HK-2 (cell line): ENCODE measurements at regions not wholly inside any gene's neighbourhood (a gene's known extent, or its start where the extent isn't known, plus 50 kb on each side); places are given as distances from the start of the nearest gene placed in this dataset.
"Not testable (repeated sequence)": the region's sequence is repeated elsewhere in the genome, so short reads cannot be mapped to it uniquely, and the experiment has no call there.

Experiments used
- DNase-seq: peaks from one replicate; pipeline ENCODE4 v3.0.0-alpha.2; 2018; ENCODE audit not compliant: unreplicated experiment

- no peak for DNase-seq
These were observed 144.0 kb upstream of the PALMD start for GRCh38 chr1:99501871-99502270.

GRCh38 chr1:99502400-99502799 is 143.5 kb upstream of the PALMD start:
- DNase-seq, result no peak

- no peak for DNase-seq
These were observed 142.6 kb upstream of the PALMD start for GRCh38 chr1:99503276-99503747.

- DNase-seq, result no peak
These were observed 141.6 kb upstream of the PALMD start for GRCh38 chr1:99504287-99504686.

- no peak for DNase-seq
These were observed 139.3 kb upstream of the PALMD start for GRCh38 chr1:99506631-99507030.

GRCh38 chr1:99507446-99507845 is 138.5 kb upstream of the PALMD start:
- DNase-seq, result not testable (repeated sequence)

- no peak for DNase-seq
These were observed 137.8 kb upstream of the PALMD start for GRCh38 chr1:99507906-99508732.

- DNase-seq, result not testable (repeated sequence)
These were observed 137.0 kb upstream of the PALMD start for GRCh38 chr1:99508733-99509445.

- not testable (repeated sequence) for DNase-seq
These were observed 130.9 kb upstream of the PALMD start for GRCh38 chr1:99514823-99515552.

GRCh38 chr1:99516141-99516540 is 129.8 kb upstream of the PALMD start:
- no peak for DNase-seq

GRCh38 chr1:99520121-99520520 is 125.8 kb upstream of the PALMD start:
- DNase-seq, result no peak

GRCh38 chr1:99525331-99525730 is 120.6 kb upstream of the PALMD start:
- no peak for DNase-seq

- no peak for DNase-seq
These were observed 118.8 kb upstream of the PALMD start for GRCh38 chr1:99527078-99527477.

- no peak for DNase-seq
These were observed 118.4 kb upstream of the PALMD start for GRCh38 chr1:99527545-99527944.

- no peak for DNase-seq
These were observed 116.9 kb upstream of the PALMD start for GRCh38 chr1:99529002-99529401.

- no peak for DNase-seq
These were observed 114.2 kb upstream of the PALMD start for GRCh38 chr1:99531578-99532275.

- DNase-seq, result no peak
These were observed 113.7 kb upstream of the PALMD start for GRCh38 chr1:99532276-99532580.

GRCh38 chr1:99533909-99534637 is 111.8 kb upstream of the PALMD start:
- DNase-seq, result no peak

GRCh38 chr1:99534638-99534930 is 111.3 kb upstream of the PALMD start:
- no peak for DNase-seq

- DNase-seq, result no peak
These were observed 110.3 kb upstream of the PALMD start for GRCh38 chr1:99535470-99536164.
